Fibroblast of villous mesenchyme (primary cell): ENCODE measurements at regions not wholly inside any gene's neighbourhood (a gene's known extent, or its start where the extent isn't known, plus 50 kb on each side); places are given as distances from the start of the nearest gene placed in this dataset.

ENCODE experiments used
- DNase-seq: peaks from one replicate; pipeline ENCODE4 v3.0.0-alpha.2; 2010; ENCODE audit warnings: low read depth
- H3K4me3 ChIP-seq: 2 replicates; pipeline ENCODE4 v1.5.1; 2011; ENCODE audit warnings: low read depth, mild to moderate bottlenecking, low read length
- CTCF ChIP-seq: IDR thresholded peaks from 2 replicates; pipeline ENCODE4 v1.5.1; 2012; ENCODE audit warnings: low read depth, mild to moderate bottlenecking, low read length; ENCODE audit not compliant: insufficient read depth

GRCh38 chr2:12203528-12203927, 457.1 kb downstream of the LPIN1 start:
- no peak for TF ChIP-seq CTCF
- no peak overlapping the region for H3K4me3 ChIP-seq
- DNase-seq, result no peak

GRCh38 chr2:12205086-12205485, 458.7 kb downstream of the LPIN1 start:
- H3K4me3 ChIP-seq, result no peak overlapping the region
- DNase-seq, result no peak
- TF ChIP-seq CTCF, result no peak

- no peak for TF ChIP-seq CTCF
- no peak for DNase-seq
- no peak overlapping the region for H3K4me3 ChIP-seq
Observed at GRCh38 chr2:12207491-12207890, 461.1 kb downstream of the LPIN1 start.

- DNase-seq, result no peak
- TF ChIP-seq CTCF, result no peak
- no peak overlapping the region for H3K4me3 ChIP-seq
Observed at GRCh38 chr2:12210016-12210933, 463.8 kb downstream of the LPIN1 start.

- DNase-seq, result no peak
- TF ChIP-seq CTCF, result no peak
- H3K4me3 ChIP-seq, result no peak overlapping the region
Observed at GRCh38 chr2:12211326-12212175, 465.1 kb downstream of the LPIN1 start.

GRCh38 chr2:12212841-12213597, 466.6 kb downstream of the LPIN1 start:
- no peak overlapping the region for H3K4me3 ChIP-seq
- DNase-seq, result no peak
- no peak for TF ChIP-seq CTCF
